ENCODE measurements at regions not wholly inside any gene's neighbourhood (a gene's known extent, or its start where the extent isn't known, plus 50 kb on each side); places are given as distances from the start of the nearest gene placed in this dataset.

DNA sequence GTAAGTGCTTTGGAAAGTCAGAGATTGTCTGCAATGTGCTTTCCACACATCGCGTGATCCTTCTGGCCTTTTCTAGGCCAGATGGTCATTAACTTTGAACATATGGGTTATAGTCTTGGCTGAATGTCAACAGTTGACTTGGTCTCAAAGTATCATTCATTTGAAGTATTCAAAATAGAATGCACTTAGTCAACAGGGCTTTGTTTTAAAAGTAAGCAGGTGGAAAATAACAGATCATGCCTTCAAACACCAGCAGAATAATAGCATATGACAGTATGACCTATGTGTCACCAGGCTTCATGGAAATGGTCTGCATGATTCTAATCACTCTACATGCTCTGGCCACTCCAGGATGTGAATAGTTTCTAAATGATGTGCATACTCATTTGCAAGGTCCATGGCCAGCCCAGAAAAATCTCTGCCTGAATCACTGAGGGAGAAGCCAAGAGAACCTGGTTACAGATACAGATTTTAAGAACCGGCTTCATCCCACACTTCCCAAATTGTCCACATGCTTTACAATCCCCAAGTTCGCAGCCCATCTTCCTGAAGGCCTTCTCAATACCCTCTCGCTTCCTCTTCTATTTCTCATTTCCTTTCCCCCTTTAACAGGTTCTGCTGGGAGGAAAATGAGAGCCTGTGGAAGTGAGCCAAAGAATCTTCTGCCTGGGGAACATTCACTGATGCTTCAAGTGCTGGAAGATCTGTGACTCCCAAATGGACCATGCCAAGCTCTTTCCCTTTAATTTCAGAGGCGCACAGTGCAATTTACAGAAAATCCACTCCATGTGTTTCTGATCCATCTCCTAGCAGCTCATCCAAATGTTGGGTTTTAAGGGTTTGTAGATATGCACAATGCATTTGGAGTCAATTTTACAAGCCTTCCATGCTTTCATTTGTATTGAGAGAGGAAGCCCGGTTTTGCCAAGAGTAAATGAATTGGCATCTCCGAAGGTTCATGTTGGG, 122.8 kb upstream of the GDF10 start:
- no peak overlapping the region for H3K9ac ChIP-seq (ENCODE audit: insufficient read depth, low read length)
- H2AFZ ChIP-seq (ENCODE audit: low read length): no peak overlapping the region
- peak; percentile 27 to 51 for DNase-seq (ENCODE audit: low read depth in 2 of 2)
- no peaks in the 10 kb centered on the region for H4K20me1 ChIP-seq (ENCODE audit: control insufficient read depth, extremely low read depth, insufficient read depth, low read length)
- peak overlapping the region; percentile 32 for H3K4me2 ChIP-seq (ENCODE audit: extremely low read depth, insufficient read depth, low read length)
- H3K4me3 ChIP-seq (replicated peaks in 1 of 4; ENCODE audit: control extremely low read depth in 1 of 4, insufficient read depth in 1 of 4, low read depth in 3 of 4, low read length in 4 of 4): no peak overlapping the region
- H3K27ac ChIP-seq (ENCODE audit: insufficient read depth, low read length): peak overlapping the region; percentile 70
- H3K4me1 ChIP-seq (ENCODE audit: control insufficient read depth, extremely low read depth, insufficient read depth, low read length): peaks cover 4% of the 10 kb centered on the region
- no peaks in the 10 kb centered on the region for H3K9me3 ChIP-seq (ENCODE audit: control insufficient read depth, insufficient read depth, low read depth, low read length)
- no peaks in the 10 kb centered on the region for H3K36me3 ChIP-seq (ENCODE audit: control insufficient read depth, insufficient read depth, low read length)
- no peaks in the 10 kb centered on the region for H3K79me2 ChIP-seq (ENCODE audit: control insufficient read depth, insufficient read depth, low read length)
- no peaks in the 10 kb centered on the region for H3K27me3 ChIP-seq (ENCODE audit: control insufficient read depth, insufficient read depth, low read length)
- TF ChIP-seq, protein P1, sequence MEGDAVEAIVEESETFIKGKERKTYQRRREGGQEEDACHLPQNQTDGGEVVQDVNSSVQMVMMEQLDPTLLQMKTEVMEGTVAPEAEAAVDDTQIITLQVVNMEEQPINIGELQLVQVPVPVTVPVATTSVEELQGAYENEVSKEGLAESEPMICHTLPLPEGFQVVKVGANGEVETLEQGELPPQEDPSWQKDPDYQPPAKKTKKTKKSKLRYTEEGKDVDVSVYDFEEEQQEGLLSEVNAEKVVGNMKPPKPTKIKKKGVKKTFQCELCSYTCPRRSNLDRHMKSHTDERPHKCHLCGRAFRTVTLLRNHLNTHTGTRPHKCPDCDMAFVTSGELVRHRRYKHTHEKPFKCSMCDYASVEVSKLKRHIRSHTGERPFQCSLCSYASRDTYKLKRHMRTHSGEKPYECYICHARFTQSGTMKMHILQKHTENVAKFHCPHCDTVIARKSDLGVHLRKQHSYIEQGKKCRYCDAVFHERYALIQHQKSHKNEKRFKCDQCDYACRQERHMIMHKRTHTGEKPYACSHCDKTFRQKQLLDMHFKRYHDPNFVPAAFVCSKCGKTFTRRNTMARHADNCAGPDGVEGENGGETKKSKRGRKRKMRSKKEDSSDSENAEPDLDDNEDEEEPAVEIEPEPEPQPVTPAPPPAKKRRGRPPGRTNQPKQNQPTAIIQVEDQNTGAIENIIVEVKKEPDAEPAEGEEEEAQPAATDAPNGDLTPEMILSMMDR (conservative IDR thresholded peaks at IDR 0.05 in 1 of 2, IDR thresholded peaks at IDR 0.05 in 1 of 2; ENCODE audit: low read depth in 1 of 2, low read length in 2 of 2): no peak
- TF ChIP-seq EZH2 (IDR thresholded peaks at IDR 0.05; ENCODE audit: low read length, missing control alignments): no peak

DNA sequence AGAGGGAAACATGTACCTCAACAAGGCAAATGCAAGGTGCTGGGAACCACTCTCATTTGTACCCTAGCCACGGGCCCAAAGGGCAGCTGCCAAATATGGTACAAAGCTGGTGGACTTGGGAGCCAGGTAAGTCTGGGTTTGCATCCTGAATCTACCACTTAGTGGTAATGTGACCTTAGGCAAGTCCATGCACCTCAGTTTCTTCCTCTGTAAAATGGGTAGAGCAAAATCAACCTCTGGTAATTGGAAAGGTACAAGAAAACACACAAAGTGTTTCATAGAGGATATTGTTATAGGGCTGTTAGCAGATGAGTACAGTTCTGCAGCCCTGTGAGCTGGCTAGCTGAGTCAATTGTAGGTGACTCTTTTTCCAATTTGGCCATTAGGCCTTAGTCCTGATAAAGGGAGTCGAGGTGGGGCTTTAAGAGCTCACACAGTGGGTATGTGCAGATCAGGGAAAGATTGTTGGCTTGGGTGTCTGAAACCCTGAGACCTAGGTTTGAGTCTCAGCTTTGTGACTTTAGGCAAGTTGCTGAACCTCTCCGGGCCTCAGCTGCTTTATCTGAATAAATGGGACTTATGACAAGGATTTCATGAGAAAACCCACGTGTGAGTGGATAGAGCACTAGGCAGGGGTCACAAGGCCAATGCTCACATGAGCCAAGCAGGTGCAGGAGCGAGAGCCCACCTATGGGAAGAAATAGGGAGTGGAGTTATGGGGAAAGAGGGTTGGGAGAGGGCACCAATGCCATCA, 121.3 kb upstream of the GDF10 start:
- TF ChIP-seq, protein P1 (conservative IDR thresholded peaks at IDR 0.05 in 1 of 2, IDR thresholded peaks at IDR 0.05 in 1 of 2; ENCODE audit: low read depth in 1 of 2, low read length in 2 of 2): no peak
- TF ChIP-seq EZH2 (IDR thresholded peaks at IDR 0.05; ENCODE audit: low read length, missing control alignments): no peak
- H3K27ac ChIP-seq (ENCODE audit: insufficient read depth, low read length): no peak overlapping the region
- no peak overlapping the region for H3K9ac ChIP-seq (ENCODE audit: insufficient read depth, low read length)
- H3K9me3 ChIP-seq (ENCODE audit: control insufficient read depth, insufficient read depth, low read depth, low read length): no peaks in the 10 kb centered on the region
- peaks cover 4% of the 10 kb centered on the region for H3K4me1 ChIP-seq (ENCODE audit: control insufficient read depth, extremely low read depth, insufficient read depth, low read length)
- no peaks in the 10 kb centered on the region for H4K20me1 ChIP-seq (ENCODE audit: control insufficient read depth, extremely low read depth, insufficient read depth, low read length)
- no peaks in the 10 kb centered on the region for H3K27me3 ChIP-seq (ENCODE audit: control insufficient read depth, insufficient read depth, low read length)
- no peaks in the 10 kb centered on the region for H3K36me3 ChIP-seq (ENCODE audit: control insufficient read depth, insufficient read depth, low read length)
- no peak overlapping the region for H3K4me3 ChIP-seq (replicated peaks in 1 of 4; ENCODE audit: control extremely low read depth in 1 of 4, insufficient read depth in 1 of 4, low read depth in 3 of 4, low read length in 4 of 4)
- no peak overlapping the region for H3K4me2 ChIP-seq (ENCODE audit: extremely low read depth, insufficient read depth, low read length)
- H2AFZ ChIP-seq (ENCODE audit: low read length): no peak overlapping the region
- H3K79me2 ChIP-seq (ENCODE audit: control insufficient read depth, insufficient read depth, low read length): no peaks in the 10 kb centered on the region
- DNase-seq (ENCODE audit: low read depth in 2 of 2): no peak

DNA sequence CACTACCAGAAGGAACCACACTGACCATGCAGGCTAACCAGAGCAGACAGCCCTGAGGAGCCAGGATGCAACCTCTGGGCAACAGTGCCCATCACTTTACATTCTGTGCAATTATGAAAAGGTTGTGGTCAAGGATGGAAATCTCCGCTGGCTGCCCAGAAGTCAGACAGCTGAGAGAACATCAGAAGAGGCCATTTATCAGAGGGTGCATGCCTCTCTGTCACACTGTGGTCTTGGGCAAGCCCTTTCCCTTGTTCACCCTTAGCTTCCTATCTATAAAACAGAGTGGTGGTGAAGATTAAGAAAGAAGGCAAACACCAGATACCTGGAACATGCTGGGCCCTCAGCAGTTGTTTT, 120.7 kb upstream of the GDF10 start:
- TF ChIP-seq EZH2 (IDR thresholded peaks at IDR 0.05; ENCODE audit: low read length, missing control alignments): no peak
- TF ChIP-seq, protein P1 (conservative IDR thresholded peaks at IDR 0.05 in 1 of 2, IDR thresholded peaks at IDR 0.05 in 1 of 2; ENCODE audit: low read depth in 1 of 2, low read length in 2 of 2): no peak
- Histone ChIP-seq H3K9ac (ENCODE audit: insufficient read depth, low read length) (no peak overlapping the region), H3K9me3 (ENCODE audit: control insufficient read depth, insufficient read depth, low read depth, low read length) (no peaks in the 10 kb centered on the region), H4K20me1 (ENCODE audit: control insufficient read depth, extremely low read depth, insufficient read depth, low read length) (no peaks in the 10 kb centered on the region), H3K79me2 (ENCODE audit: control insufficient read depth, insufficient read depth, low read length) (no peaks in the 10 kb centered on the region), H3K4me1 (ENCODE audit: control insufficient read depth, extremely low read depth, insufficient read depth, low read length) (peaks cover 4% of the 10 kb centered on the region), H3K27ac (ENCODE audit: insufficient read depth, low read length) (no peak overlapping the region), H3K36me3 (ENCODE audit: control insufficient read depth, insufficient read depth, low read length) (no peaks in the 10 kb centered on the region), H3K4me3 (replicated peaks in 1 of 4; ENCODE audit: control extremely low read depth in 1 of 4, insufficient read depth in 1 of 4, low read depth in 3 of 4, low read length in 4 of 4) (no peak overlapping the region), H2AFZ (ENCODE audit: low read length) (no peak overlapping the region), H3K4me2 (ENCODE audit: extremely low read depth, insufficient read depth, low read length) (no peak overlapping the region), H3K27me3 (ENCODE audit: control insufficient read depth, insufficient read depth, low read length) (no peaks in the 10 kb centered on the region)
- DNase-seq (ENCODE audit: low read depth in 2 of 2): no peak

All from fibroblast of lung (primary cell).